ENCODE measurements at regions not wholly inside any gene's neighbourhood (a gene's known extent, or its start where the extent isn't known, plus 50 kb on each side); places are given as distances from the start of the nearest gene placed in this dataset.

GRCh38 chr22:48138855-48139254, 1376.4 kb downstream of the TBC1D22A start:
- TF ChIP-seq EZH2 (IDR thresholded peaks at IDR 0.05), result no peak
- TF ChIP-seq FOXP2 (optimal IDR thresholded peaks at IDR 0.05; ENCODE audit: control extremely low read depth, extremely low read length, insufficient read depth), result no peak
- TF ChIP-seq POLR2AphosphoS5 (IDR thresholded peaks at IDR 0.05; ENCODE audit: borderline replicate concordance, low read depth, low read length), result no peak
